ENCODE measurements at regions not wholly inside any gene's neighbourhood (a gene's known extent, or its start where the extent isn't known, plus 50 kb on each side); places are given as distances from the start of the nearest gene placed in this dataset.

DNA sequence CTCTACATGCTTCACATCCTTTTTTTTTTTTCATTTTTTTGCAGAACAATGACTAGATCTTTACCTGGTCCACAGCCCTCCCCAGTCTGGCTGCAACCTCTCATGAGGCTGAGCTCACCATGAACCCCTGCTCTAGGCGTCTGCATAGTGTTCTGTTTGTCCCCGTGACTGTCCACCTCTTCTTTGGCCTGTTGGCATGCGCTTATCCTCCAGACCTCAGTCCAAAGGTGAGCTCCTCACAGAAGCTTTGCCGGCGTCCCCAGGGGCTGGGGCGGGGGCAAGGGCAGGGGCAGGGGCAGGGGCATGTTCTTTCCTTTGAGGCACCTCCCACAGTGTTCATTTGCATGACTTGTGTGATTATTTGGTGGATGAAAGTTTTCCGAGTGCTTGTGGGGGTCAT, 218.4 kb upstream of the ZNF32 start (continued):
- TF ChIP-seq JUND (IDR thresholded peaks at IDR 0.05; ENCODE audit: low read length) (no peak), SRF (IDR thresholded peaks at IDR 0.05; ENCODE audit: low read depth, low read length) (no peak), EZH2 (IDR thresholded peaks at IDR 0.05; ENCODE audit: low read depth, low read length, severe bottlenecking) (no peak)

Measured in H1 (cell line).